ENCODE measurements at regions not wholly inside any gene's neighbourhood (a gene's known extent, or its start where the extent isn't known, plus 50 kb on each side); places are given as distances from the start of the nearest gene placed in this dataset.

DNA sequence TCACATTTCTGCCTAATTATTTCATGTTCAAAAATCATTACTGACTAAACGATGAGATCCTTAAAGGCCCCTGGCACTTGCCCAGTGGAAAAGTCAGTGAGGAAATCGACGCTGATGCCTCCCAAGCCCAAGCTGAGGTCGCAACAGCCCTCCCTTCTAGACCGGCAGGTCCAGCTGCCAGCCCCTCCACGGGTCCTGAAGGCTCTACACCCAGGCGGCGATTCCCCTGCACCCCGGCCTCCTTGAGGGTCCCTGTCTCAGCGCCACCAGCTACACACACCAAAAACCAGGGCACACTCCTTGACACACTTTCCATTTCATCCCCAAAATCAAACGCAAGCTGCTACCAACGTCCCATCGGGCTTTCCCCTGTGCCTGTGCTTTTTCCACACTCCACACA lies 200.1 kb upstream of the RNF32 start:
- DNase-seq (ENCODE audit: low read depth, low spot score): no peak
- in situ Hi-C loops (cut with HindIII; ENCODE audit: low sequenced_read_pairs): no loop called here
- no peak overlapping the region for H3K4me3 ChIP-seq (ENCODE audit: low read depth, low read length)
- TF ChIP-seq, protein P1, sequence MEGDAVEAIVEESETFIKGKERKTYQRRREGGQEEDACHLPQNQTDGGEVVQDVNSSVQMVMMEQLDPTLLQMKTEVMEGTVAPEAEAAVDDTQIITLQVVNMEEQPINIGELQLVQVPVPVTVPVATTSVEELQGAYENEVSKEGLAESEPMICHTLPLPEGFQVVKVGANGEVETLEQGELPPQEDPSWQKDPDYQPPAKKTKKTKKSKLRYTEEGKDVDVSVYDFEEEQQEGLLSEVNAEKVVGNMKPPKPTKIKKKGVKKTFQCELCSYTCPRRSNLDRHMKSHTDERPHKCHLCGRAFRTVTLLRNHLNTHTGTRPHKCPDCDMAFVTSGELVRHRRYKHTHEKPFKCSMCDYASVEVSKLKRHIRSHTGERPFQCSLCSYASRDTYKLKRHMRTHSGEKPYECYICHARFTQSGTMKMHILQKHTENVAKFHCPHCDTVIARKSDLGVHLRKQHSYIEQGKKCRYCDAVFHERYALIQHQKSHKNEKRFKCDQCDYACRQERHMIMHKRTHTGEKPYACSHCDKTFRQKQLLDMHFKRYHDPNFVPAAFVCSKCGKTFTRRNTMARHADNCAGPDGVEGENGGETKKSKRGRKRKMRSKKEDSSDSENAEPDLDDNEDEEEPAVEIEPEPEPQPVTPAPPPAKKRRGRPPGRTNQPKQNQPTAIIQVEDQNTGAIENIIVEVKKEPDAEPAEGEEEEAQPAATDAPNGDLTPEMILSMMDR (IDR thresholded peaks at IDR 0.05; ENCODE audit: low read depth, low read length): no peak

DNA sequence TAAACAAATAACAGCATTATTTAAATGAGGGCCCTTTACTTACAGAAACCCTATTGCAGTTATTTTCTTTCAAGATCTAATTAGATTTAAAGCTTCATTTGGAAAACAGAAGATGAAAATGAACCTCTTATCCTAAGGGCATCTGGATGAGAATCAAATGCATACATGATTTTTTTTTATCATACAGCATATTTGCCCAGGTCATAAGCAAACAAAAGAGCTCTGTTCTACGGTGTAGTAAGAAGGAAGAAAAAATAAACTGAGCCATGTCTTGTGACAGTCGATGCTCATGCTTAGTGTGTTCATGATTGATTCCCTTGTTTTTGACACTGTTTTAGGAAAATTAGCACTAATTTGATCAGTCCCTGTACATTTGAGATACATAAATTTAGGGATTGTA lies 202.6 kb upstream of the RNF32 start:
- H3K4me3 ChIP-seq (ENCODE audit: low read depth, low read length): no peak overlapping the region
- DNase-seq (ENCODE audit: low read depth, low spot score): no peak
- TF ChIP-seq, protein P1 (IDR thresholded peaks at IDR 0.05; ENCODE audit: low read depth, low read length): no peak
- in situ Hi-C loops (cut with HindIII; ENCODE audit: low sequenced_read_pairs): no loop called here

DNA sequence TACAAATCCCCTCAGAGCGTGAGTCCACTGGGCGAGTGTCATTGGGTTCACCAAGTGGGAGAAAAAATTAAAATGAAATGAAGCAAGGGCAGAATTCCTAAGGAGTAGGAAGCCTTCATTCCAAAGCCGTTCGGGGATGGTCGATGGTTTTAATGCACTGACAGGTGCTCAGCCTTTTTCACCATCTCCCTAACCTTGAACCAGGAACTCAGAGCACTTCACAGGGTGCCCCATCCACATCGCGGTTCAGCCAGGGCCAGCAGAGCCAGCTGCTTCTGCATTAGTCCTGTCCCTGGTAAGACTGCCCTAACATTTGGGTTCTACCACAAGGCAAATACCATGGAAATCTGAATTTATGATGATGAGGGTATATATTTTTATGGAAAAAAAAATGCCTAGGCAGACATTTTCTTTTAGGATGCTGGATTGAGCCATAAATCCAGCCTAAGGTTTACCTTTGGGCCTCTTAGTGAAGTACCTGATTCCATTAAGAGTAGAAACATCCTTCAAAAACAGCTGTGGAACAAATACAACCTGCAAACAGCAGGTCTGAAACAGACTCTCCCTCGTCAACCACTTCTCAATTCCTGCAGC lies 203.5 kb upstream of the RNF32 start:
- DNase-seq (ENCODE audit: low read depth, low spot score): no peak
- TF ChIP-seq, protein P1 (IDR thresholded peaks at IDR 0.05; ENCODE audit: low read depth, low read length): no peak
- in situ Hi-C loops (cut with HindIII; ENCODE audit: low sequenced_read_pairs): no loop called here
- H3K4me3 ChIP-seq (ENCODE audit: low read depth, low read length): no peak overlapping the region

DNA sequence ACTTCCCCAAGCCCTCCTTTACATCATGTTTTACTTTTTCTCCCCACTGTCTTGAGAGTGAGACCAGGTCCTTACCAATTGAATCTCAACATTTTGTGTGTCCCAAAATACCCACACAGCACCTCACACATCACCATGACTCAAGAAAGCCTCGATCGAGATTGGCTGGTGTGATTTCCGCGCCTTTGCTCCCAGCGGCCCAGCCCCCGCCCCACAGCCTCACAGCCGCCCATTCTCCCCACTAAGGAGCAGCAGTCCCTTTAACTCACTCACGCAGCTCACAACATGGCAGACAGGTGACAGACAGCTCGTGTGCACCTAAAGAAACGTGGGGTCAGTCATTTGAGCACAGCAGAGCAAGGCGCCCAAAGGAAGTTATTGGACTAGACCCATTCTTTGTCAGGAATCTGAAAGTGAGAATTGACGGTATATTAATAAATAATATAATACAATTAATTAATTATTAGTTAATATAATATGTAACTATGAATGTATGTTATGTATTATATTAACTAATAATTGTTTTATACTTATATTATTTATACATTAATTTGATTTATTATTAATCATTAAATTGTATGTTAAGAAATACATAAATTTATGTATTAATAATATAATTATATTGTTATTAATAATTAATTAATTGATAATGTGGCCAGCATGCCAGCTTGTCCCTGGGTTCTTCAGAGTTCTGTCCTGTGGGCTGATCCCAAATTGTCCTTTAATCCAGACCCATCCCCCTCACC lies 204.9 kb upstream of the RNF32 start:
- H3K4me3 ChIP-seq (ENCODE audit: low read depth, low read length): no peak overlapping the region
- no peak for DNase-seq (ENCODE audit: low read depth, low spot score)
- TF ChIP-seq, protein P1 (IDR thresholded peaks at IDR 0.05; ENCODE audit: low read depth, low read length): no peak
- in situ Hi-C loops (cut with HindIII; ENCODE audit: low sequenced_read_pairs): no loop called here

DNA sequence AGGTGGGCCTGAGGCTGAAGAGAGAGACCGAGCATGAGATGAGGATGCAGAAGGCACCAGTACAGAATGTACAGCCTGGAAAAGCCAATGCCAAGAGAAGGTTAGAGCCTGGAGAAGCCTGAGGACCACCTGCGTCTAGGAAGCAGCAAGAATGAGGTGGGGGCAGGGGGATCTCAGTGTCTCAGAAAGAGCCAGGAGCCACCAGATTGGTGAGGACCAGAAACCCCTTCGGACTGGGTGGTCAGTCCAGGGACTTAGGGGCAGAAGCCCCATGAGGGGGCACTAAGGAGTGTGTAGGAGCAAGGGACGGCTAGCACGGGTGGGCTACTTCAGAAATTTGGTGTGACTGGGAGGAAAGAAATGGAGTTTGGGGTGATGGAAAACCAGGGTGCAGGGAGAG lies 205.9 kb upstream of the RNF32 start:
- no peak for DNase-seq (ENCODE audit: low read depth, low spot score)
- TF ChIP-seq, protein P1 (IDR thresholded peaks at IDR 0.05; ENCODE audit: low read depth, low read length): no peak
- no peak overlapping the region for H3K4me3 ChIP-seq (ENCODE audit: low read depth, low read length)
- in situ Hi-C loops (cut with HindIII; ENCODE audit: low sequenced_read_pairs): no loop called here

DNA sequence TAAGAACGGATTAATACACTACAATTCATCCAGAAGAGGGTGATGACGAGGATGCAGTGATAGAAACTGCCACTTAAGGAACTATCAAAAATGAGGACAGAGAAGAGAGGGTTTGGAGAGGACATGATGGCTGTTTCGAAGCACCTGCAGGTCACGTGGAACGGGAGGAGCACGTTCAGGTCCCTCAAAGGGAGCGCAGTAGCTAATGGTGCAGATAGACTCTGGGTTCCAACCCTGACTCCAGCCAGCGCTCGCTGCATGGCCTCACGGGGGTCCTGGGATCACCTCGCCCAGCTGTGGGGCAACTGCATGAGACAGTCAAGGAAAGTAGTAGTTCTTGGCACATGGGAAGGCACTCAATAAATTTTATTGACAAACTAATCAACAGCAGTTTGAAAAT lies 208.6 kb upstream of the RNF32 start:
- H3K4me3 ChIP-seq (ENCODE audit: low read depth, low read length): no peak overlapping the region
- DNase-seq (ENCODE audit: low read depth, low spot score): no peak
- TF ChIP-seq, protein P1 (IDR thresholded peaks at IDR 0.05; ENCODE audit: low read depth, low read length): no peak
- in situ Hi-C loops (cut with HindIII; ENCODE audit: low sequenced_read_pairs): no loop called here
